ENCODE measurements at regions not wholly inside any gene's neighbourhood (a gene's known extent, or its start where the extent isn't known, plus 50 kb on each side); places are given as distances from the start of the nearest gene placed in this dataset.

DNA sequence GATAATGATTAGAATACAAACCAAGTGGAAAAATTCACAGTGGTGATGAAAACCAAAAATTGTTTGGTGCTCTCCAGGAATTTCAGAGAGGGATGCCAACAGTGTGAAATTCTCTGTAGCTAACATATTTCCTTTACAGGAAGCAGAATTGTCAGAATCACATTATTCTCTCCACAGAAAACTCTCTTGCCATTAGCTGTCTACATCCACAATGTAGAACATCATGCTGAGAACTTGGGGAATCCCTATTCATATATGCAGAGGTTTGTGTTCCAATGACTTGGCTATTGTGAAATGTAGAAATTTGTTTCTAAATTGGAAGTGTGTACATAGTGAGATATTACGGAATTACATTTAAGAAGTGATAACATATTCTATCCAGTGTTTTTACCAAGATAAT is 142.0 kb downstream of the PCDH7 start:
- Histone ChIP-seq H3K79me2 (ENCODE audit: insufficient read depth, low read length) (peaks cover 100% of the 10 kb centered on the region), H3K27ac (ENCODE audit: low read depth, low read length) (peak overlapping the region; percentile 100), H2AFZ (ENCODE audit: low read depth, low read length, poor library complexity, severe bottlenecking) (no peak overlapping the region), H3K9ac (ENCODE audit: low read length) (peak overlapping the region; percentile 69), H3K27me3 (ENCODE audit: insufficient read depth, low read length) (no peaks in the 10 kb centered on the region), H3K36me3 (ENCODE audit: control insufficient read depth in 1 of 2, insufficient read depth in 2 of 2, low read length in 2 of 2) (no peaks in the 10 kb centered on the region), H3K9me2 (ENCODE audit: insufficient read depth) (no peaks in the 10 kb centered on the region), H3K9me3 (ENCODE audit: control insufficient read depth in 1 of 2, insufficient read depth in 1 of 2, low read depth in 1 of 2, low read length in 2 of 2) (no peaks in the 10 kb centered on the region), H3K4me2 (ENCODE audit: low read length) (peak overlapping the region; percentile 41), H4K20me1 (ENCODE audit: insufficient read depth) (no peaks in the 10 kb centered on the region), H3K4me1 (ENCODE audit: control insufficient read depth in 1 of 2, insufficient read depth in 2 of 2, low read length in 2 of 2) (peaks cover 90 to 100% of the 10 kb centered on the region in 2 experiments), H3K4me3 (replicated peaks in 1 of 2; ENCODE audit: low read depth in 1 of 2, low read length in 2 of 2) (no peak overlapping the region)
- intact Hi-C loops (cut with micrococcal nuclease) = loop anchor here (5.0 to 10.0 kb wide), 2 partner anchors 90 to 163 kb away; no protein-coding TSS in a partner anchor
- CTCF ChIA-PET = no interaction called here
- no TSS peak for BruUV-seq (replicated peaks)
- RAD21 ChIA-PET (ENCODE audit: low non-redundant PET in 1 of 2, low total read pairs in 2 of 2, uncharacterized antibody in 2 of 2, unreplicated experiment in 2 of 2) = no interaction called here
- ATAC-seq (no peak), DNase-seq (ENCODE audit: low read depth, low spot score) (no peak)
- POLR2A ChIA-PET = interaction anchor here (1.3 to 2.7 kb wide), 4 partner anchors 22 to 93 kb away, joined by 3 to 17 read pairs (median 4); no protein-coding TSS in a partner anchor
- TF ChIP-seq POLR2A (IDR thresholded peaks at IDR 0.05; ENCODE audit: borderline replicate concordance, extremely low read depth, insufficient read depth, insufficient read length) = no peak
- TF ChIP-seq ELF1 (IDR thresholded peaks at IDR 0.05; ENCODE audit: borderline replicate concordance, low read depth) = no peak
- no peak for TF ChIP-seq JUND (IDR thresholded peaks at IDR 0.05)
- TF ChIP-seq SIN3A (IDR thresholded peaks at IDR 0.05; ENCODE audit: low read depth) = no peak
- no peak for TF ChIP-seq TCF7L2 (IDR thresholded peaks at IDR 0.05; ENCODE audit: borderline replicate concordance, extremely low read depth, insufficient read depth, insufficient read length)
- TF ChIP-seq, protein P1, sequence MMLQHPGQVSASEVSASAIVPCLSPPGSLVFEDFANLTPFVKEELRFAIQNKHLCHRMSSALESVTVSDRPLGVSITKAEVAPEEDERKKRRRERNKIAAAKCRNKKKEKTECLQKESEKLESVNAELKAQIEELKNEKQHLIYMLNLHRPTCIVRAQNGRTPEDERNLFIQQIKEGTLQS (IDR thresholded peaks at IDR 0.05) = no peak
- TF ChIP-seq, protein P2, sequence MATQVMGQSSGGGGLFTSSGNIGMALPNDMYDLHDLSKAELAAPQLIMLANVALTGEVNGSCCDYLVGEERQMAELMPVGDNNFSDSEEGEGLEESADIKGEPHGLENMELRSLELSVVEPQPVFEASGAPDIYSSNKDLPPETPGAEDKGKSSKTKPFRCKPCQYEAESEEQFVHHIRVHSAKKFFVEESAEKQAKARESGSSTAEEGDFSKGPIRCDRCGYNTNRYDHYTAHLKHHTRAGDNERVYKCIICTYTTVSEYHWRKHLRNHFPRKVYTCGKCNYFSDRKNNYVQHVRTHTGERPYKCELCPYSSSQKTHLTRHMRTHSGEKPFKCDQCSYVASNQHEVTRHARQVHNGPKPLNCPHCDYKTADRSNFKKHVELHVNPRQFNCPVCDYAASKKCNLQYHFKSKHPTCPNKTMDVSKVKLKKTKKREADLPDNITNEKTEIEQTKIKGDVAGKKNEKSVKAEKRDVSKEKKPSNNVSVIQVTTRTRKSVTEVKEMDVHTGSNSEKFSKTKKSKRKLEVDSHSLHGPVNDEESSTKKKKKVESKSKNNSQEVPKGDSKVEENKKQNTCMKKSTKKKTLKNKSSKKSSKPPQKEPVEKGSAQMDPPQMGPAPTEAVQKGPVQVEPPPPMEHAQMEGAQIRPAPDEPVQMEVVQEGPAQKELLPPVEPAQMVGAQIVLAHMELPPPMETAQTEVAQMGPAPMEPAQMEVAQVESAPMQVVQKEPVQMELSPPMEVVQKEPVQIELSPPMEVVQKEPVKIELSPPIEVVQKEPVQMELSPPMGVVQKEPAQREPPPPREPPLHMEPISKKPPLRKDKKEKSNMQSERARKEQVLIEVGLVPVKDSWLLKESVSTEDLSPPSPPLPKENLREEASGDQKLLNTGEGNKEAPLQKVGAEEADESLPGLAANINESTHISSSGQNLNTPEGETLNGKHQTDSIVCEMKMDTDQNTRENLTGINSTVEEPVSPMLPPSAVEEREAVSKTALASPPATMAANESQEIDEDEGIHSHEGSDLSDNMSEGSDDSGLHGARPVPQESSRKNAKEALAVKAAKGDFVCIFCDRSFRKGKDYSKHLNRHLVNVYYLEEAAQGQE (IDR thresholded peaks at IDR 0.05; ENCODE audit: low read depth) = no peak
- TF ChIP-seq EZH2 (IDR thresholded peaks at IDR 0.05) = no peak
- no peak for TF ChIP-seq FOSL1 (IDR thresholded peaks at IDR 0.05; ENCODE audit: low read depth)
- TF ChIP-seq, protein P3, sequence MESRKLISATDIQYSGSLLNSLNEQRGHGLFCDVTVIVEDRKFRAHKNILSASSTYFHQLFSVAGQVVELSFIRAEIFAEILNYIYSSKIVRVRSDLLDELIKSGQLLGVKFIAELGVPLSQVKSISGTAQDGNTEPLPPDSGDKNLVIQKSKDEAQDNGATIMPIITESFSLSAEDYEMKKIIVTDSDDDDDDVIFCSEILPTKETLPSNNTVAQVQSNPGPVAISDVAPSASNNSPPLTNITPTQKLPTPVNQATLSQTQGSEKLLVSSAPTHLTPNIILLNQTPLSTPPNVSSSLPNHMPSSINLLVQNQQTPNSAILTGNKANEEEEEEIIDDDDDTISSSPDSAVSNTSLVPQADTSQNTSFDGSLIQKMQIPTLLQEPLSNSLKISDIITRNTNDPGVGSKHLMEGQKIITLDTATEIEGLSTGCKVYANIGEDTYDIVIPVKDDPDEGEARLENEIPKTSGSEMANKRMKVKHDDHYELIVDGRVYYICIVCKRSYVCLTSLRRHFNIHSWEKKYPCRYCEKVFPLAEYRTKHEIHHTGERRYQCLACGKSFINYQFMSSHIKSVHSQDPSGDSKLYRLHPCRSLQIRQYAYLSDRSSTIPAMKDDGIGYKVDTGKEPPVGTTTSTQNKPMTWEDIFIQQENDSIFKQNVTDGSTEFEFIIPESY (IDR thresholded peaks at IDR 0.05; ENCODE audit: extremely low read depth, insufficient replicate concordance, low read length) = no peak
- TF ChIP-seq RAD21 (IDR thresholded peaks at IDR 0.05; ENCODE audit: low read depth) = no peak
- TF ChIP-seq CEBPB (IDR thresholded peaks at IDR 0.05; ENCODE audit: low read depth) = no peak

Measured in HCT116 (cell line).